IMR-90 (cell line): ENCODE measurements at regions not wholly inside any gene's neighbourhood (a gene's known extent, or its start where the extent isn't known, plus 50 kb on each side); places are given as distances from the start of the nearest gene placed in this dataset.

Source experiments
- ATAC-seq: fragments of 200-7000 bp; cut with Tn5 transposase; 2 replicates; pipeline ENCODE4 v1.9.1; 2020; ENCODE audit warnings: low read depth, mild to moderate bottlenecking, moderate library complexity
- BruUV-seq: library from RNA; stranded (reverse); fragments of 400-500 nt; replicated peaks from 2 replicates; lab custom pipeline; 2021; lab: Mats Ljungman, UMichigan
- CTCF ChIA-PET: fragments of 300-600 bp; formaldehyde crosslinking; extraction: SDS; loops from one replicate; lab custom pipeline; 2021; ENCODE audit warnings: antibody characterized with exemption; lab: Yijun Ruan, JAX
- POLR2A ChIA-PET: fragments of 300-600 bp; sonication (Branson Sonifier 250); formaldehyde crosslinking; loops from one replicate; lab custom pipeline; 2022; ENCODE audit warnings: antibody characterized with exemption; ENCODE audit not compliant: unreplicated experiment; lab: Charles Lee
- DNase-seq: peaks from one replicate; pipeline ENCODE4 v3.0.0; 2013
- H2AFZ ChIP-seq: replicated peaks from 2 replicates; pipeline ENCODE3; 2013; ENCODE audit warnings: low read length, mild to moderate bottlenecking; ENCODE audit not compliant: poor library complexity
- H2AK5ac ChIP-seq: 2 replicates; pipeline ENCODE4 v1.6.1; 2013; ENCODE audit warnings: low read depth, low read length, inconsistent platforms
- H2AK9ac ChIP-seq: replicated peaks from 2 replicates; pipeline ENCODE3; 2013; ENCODE audit warnings: mild to moderate bottlenecking, low read depth, low read length, moderate library complexity; ENCODE audit not compliant: poor library complexity
- H2BK120ac ChIP-seq: 2 replicates; pipeline ENCODE4 v1.6.1; 2013; ENCODE audit warnings: low read depth, low read length, inconsistent platforms
- H2BK15ac ChIP-seq: 3 replicates; pipeline ENCODE4 v1.6.1; 2013; ENCODE audit warnings: low read depth, low read length, inconsistent platforms
- H2BK20ac ChIP-seq: 2 replicates; pipeline ENCODE4 v1.6.1; 2013; ENCODE audit warnings: low read depth, mild to moderate bottlenecking, inconsistent platforms, low read length, moderate library complexity
- H2BK5ac ChIP-seq: 2 replicates; pipeline ENCODE4 v1.6.1; 2013; ENCODE audit warnings: mild to moderate bottlenecking, low read depth, low read length, inconsistent platforms; ENCODE audit not compliant: poor library complexity, severe bottlenecking
- H3K14ac ChIP-seq: replicated peaks from 2 replicates; pipeline ENCODE4 v1.6.1; 2013; ENCODE audit warnings: low read depth, low read length, inconsistent platforms
- H3K18ac ChIP-seq: 2 replicates; pipeline ENCODE4 v1.6.1; 2013; ENCODE audit warnings: low read depth, low read length, control low read depth
- H3K23ac ChIP-seq: 2 replicates; pipeline ENCODE4 v1.6.1; 2013; ENCODE audit warnings: low read depth, low read length, inconsistent platforms
- H3K27ac ChIP-seq: 2 replicates; pipeline ENCODE4 v1.5.1; 2013; ENCODE audit warnings: mild to moderate bottlenecking, control low read depth, low read length; ENCODE audit not compliant: insufficient read depth
- H3K27me3 ChIP-seq: 2 replicates; pipeline ENCODE4 v1.6.1; 2013; ENCODE audit warnings: low read length; ENCODE audit not compliant: control insufficient read depth, insufficient read depth
- H3K36me3 ChIP-seq: 2 replicates; pipeline ENCODE4 v1.6.1; 2013; ENCODE audit warnings: low read length, mixed read lengths; ENCODE audit not compliant: control insufficient read depth, insufficient read depth
- H3K4ac ChIP-seq: 2 replicates; pipeline ENCODE4 v1.6.1; 2013; ENCODE audit warnings: low read depth, low read length, inconsistent platforms
- H3K4me1 ChIP-seq: 2 replicates; pipeline ENCODE4 v1.6.1; 2013; ENCODE audit warnings: low read length, mixed read lengths; ENCODE audit not compliant: control insufficient read depth, insufficient read depth
- H3K4me2 ChIP-seq: 2 replicates; pipeline ENCODE4 v1.6.1; 2013; ENCODE audit warnings: low read depth, mild to moderate bottlenecking, control low read depth, low read length, moderate library complexity
- H3K4me3 ChIP-seq: 2 replicates; pipeline ENCODE4 v1.5.1; 2013; ENCODE audit warnings: low read depth, mild to moderate bottlenecking, control low read depth, low read length, moderate library complexity; ENCODE audit not compliant: insufficient read depth
- H3K56ac ChIP-seq: 2 replicates; pipeline ENCODE4 v1.6.1; 2013; ENCODE audit warnings: low read length, inconsistent platforms; ENCODE audit not compliant: insufficient read depth; ENCODE audit errors: extremely low read depth
- H3K79me1 ChIP-seq, 2 experiments: 2 replicates each; pipeline ENCODE4 v1.6.1; 2013; ENCODE audit warnings: low read length in 2 of 2, inconsistent platforms in 1 of 2, low read depth in 1 of 2
- H3K9ac ChIP-seq: 2 replicates; pipeline ENCODE4 v1.6.1; 2013; ENCODE audit warnings: low read depth, low read length, control low read depth
- H3K9me1 ChIP-seq: 2 replicates; pipeline ENCODE4 v1.6.1; 2013; ENCODE audit warnings: low read length, inconsistent platforms; ENCODE audit not compliant: insufficient read depth
- H3K9me3 ChIP-seq: 2 replicates; pipeline ENCODE4 v1.6.1; 2013; ENCODE audit warnings: low read length; ENCODE audit not compliant: control insufficient read depth, insufficient read depth
- H4K20me1 ChIP-seq: 2 replicates; pipeline ENCODE4 v1.6.1; 2013; ENCODE audit warnings: low read length, inconsistent platforms; ENCODE audit not compliant: insufficient read depth
- H4K5ac ChIP-seq: 2 replicates; pipeline ENCODE4 v1.6.1; 2013; ENCODE audit warnings: mild to moderate bottlenecking, low read depth, low read length, control low read depth
- H4K8ac ChIP-seq, 2 experiments: 2 replicates each; pipeline ENCODE4 v1.6.1; 2013; ENCODE audit warnings: low read depth in 2 of 2, low read length in 2 of 2, control low read depth in 1 of 2, inconsistent platforms in 1 of 2
- H4K91ac ChIP-seq: 2 replicates; pipeline ENCODE4 v1.6.1; 2013; ENCODE audit warnings: low read depth, low read length, inconsistent platforms; ENCODE audit not compliant: insufficient read depth
- BHLHE40 ChIP-seq: fragments of 150-350 bp; IDR thresholded peaks from 2 replicates; pipeline ENCODE4 v1.6.1; 2016; ENCODE audit warnings: mild to moderate bottlenecking, low read depth, low read length
- CEBPB ChIP-seq: IDR thresholded peaks from 2 replicates; pipeline ENCODE4 v1.6.1; 2012; ENCODE audit warnings: low read depth, low read length, improper control_type of control experiment
- CHD1 ChIP-seq: IDR thresholded peaks from 2 replicates; pipeline ENCODE4 v1.6.1; 2012; ENCODE audit warnings: low read depth, low read length, improper control_type of control experiment
- ELK1 ChIP-seq: fragments of 150-350 bp; IDR thresholded peaks from 2 replicates; pipeline ENCODE4 v1.6.1; 2016; ENCODE audit warnings: low read depth, mild to moderate bottlenecking, low read length, moderate library complexity, borderline replicate concordance
- FOS ChIP-seq: fragments of 150-350 bp; IDR thresholded peaks from 2 replicates; pipeline ENCODE4 v1.6.1; 2016; ENCODE audit warnings: low read depth, low read length
- MAFK ChIP-seq: IDR thresholded peaks from 2 replicates; pipeline ENCODE4 v1.6.1; 2012; ENCODE audit warnings: low read depth, low read length, improper control_type of control experiment
- MAZ ChIP-seq: IDR thresholded peaks from 2 replicates; pipeline ENCODE4 v1.6.1; 2012; ENCODE audit warnings: low read depth, mild to moderate bottlenecking, low read length, improper control_type of control experiment, moderate library complexity, borderline replicate concordance
- MXI1 ChIP-seq: IDR thresholded peaks from 2 replicates; pipeline ENCODE4 v1.6.1; 2012; ENCODE audit warnings: low read depth, mild to moderate bottlenecking, low read length, moderate library complexity, borderline replicate concordance
- NFE2L2 ChIP-seq: fragments of 150-350 bp; IDR thresholded peaks from 2 replicates; pipeline ENCODE4 v1.6.1; 2016; ENCODE audit warnings: low read depth, mild to moderate bottlenecking, low read length
- POLR2A ChIP-seq: IDR thresholded peaks from 2 replicates; pipeline ENCODE4 v1.6.1; 2012; ENCODE audit warnings: mild to moderate bottlenecking, low read depth, low read length
- RAD21 ChIP-seq: IDR thresholded peaks from 2 replicates; pipeline ENCODE4 v1.6.1; 2012; ENCODE audit warnings: low read length, improper control_type of control experiment
- RCOR1 ChIP-seq: IDR thresholded peaks from 2 replicates; pipeline ENCODE4 v1.6.1; 2012; ENCODE audit warnings: mild to moderate bottlenecking, low read length, improper control_type of control experiment; ENCODE audit not compliant: insufficient replicate concordance
- RFX5 ChIP-seq: IDR thresholded peaks from 2 replicates; pipeline ENCODE4 v1.8.0; 2012; ENCODE audit warnings: low read depth, mild to moderate bottlenecking, low read length, moderate library complexity
- USF2 ChIP-seq: fragments of 150-350 bp; IDR thresholded peaks from 2 replicates; pipeline ENCODE4 v1.6.1; 2017; ENCODE audit warnings: mild to moderate bottlenecking, antibody characterized with exemption, low read length, low read depth
- WGBS, 2 experiments: methylation state at CpG; one replicate each; pipeline versions ENCODE4 v1.1.5 to v1.1.7; 2013; ENCODE audit warnings: missing lambda C conversion rate in 2 of 2; ENCODE audit not compliant: insufficient read length in 1 of 2; ENCODE audit errors: extremely low coverage in 2 of 2; 5-methylcytosine and 5-hydroxymethylcytosine counted together
- dilution Hi-C: fragments of 300-500 bp; cut with HindIII; formaldehyde crosslinking; loops from one replicate; pipeline ENCODE4 v1.14.3; 2018; ENCODE audit warnings: low sequenced_read_pairs; ENCODE audit not compliant: unreplicated experiment
- in situ Hi-C: fragments of 300-500 bp; cut with MboI; formaldehyde crosslinking; loops from 3 replicates; pipeline ENCODE4 v1.14.3; 2019; ENCODE audit warnings: low sequenced_read_pairs, inconsistent platforms, mixed read lengths
- intact Hi-C: fragments of 100-400 bp; cut with micrococcal nuclease; formaldehyde crosslinking; loops from 2 replicates; pipeline ENCODE4 v1.10.0; 2022

GRCh38 chr5:165031371-165031770 is 1526.0 kb downstream of the MAT2B start:
- DNase-seq (no peak), ATAC-seq (no peak)
- no peak overlapping the region for H2BK5ac ChIP-seq
- no peaks in the 10 kb centered on the region for H3K9me1 ChIP-seq
- H2AK9ac ChIP-seq = no peak overlapping the region
- no TSS peak for BruUV-seq
- no peaks in the 10 kb centered on the region for H3K36me3 ChIP-seq
- H4K91ac ChIP-seq = no peak overlapping the region
- H4K20me1 ChIP-seq = no peaks in the 10 kb centered on the region
- no peak overlapping the region for H2AK5ac ChIP-seq
- no peak overlapping the region for H3K23ac ChIP-seq
- no peak overlapping the region for H2BK15ac ChIP-seq
- no peak overlapping the region for H3K56ac ChIP-seq
- CTCF ChIA-PET = no interaction called here
- dilution Hi-C loops = no loop called here
- no peak overlapping the region for H3K4me3 ChIP-seq
- 71% methylated on average over 1 of the region's 2 CpGs; no CpG with 5 or more reads in 1 of the 2 experiments for WGBS, 2 experiments
- H2BK120ac ChIP-seq = no peak overlapping the region
- no peak overlapping the region for H3K27ac ChIP-seq
- TF ChIP-seq CHD1 = no peak
- no peak for TF ChIP-seq USF2
- no peak for TF ChIP-seq RAD21
- no peak for TF ChIP-seq NFE2L2
- no peak for TF ChIP-seq RFX5
- TF ChIP-seq MAFK = no peak
- TF ChIP-seq MAZ = no peak
- TF ChIP-seq BHLHE40 = no peak
- TF ChIP-seq RCOR1 = no peak
- no peak for TF ChIP-seq ELK1
- TF ChIP-seq FOS = no peak
- no peak for TF ChIP-seq CEBPB
- no peak for TF ChIP-seq POLR2A
- TF ChIP-seq MXI1 = no peak
- H3K4me2 ChIP-seq = no peak overlapping the region
- H3K14ac ChIP-seq = no peak overlapping the region
- H3K27me3 ChIP-seq = no peaks in the 10 kb centered on the region
- no peak overlapping the region for H3K18ac ChIP-seq
- H4K8ac ChIP-seq = no peak overlapping the region
- in situ Hi-C loops = no loop called here
- no peak overlapping the region for H3K9ac ChIP-seq
- no peak overlapping the region for H2AFZ ChIP-seq
- intact Hi-C loops = no loop called here
- H3K4me1 ChIP-seq = no peaks in the 10 kb centered on the region
- H3K79me1 ChIP-seq = no peaks in the 10 kb centered on the region
- no peak overlapping the region for H2BK20ac ChIP-seq
- no peaks in the 10 kb centered on the region; the same call in 1 of the 2 replicates for H3K9me3 ChIP-seq
- H4K5ac ChIP-seq = no peak overlapping the region
- POLR2A ChIA-PET = no interaction called here
- H3K4ac ChIP-seq = no peak overlapping the region
